IMR-90 (cell line): ENCODE measurements at regions not wholly inside any gene's neighbourhood (a gene's known extent, or its start where the extent isn't known, plus 50 kb on each side); places are given as distances from the start of the nearest gene placed in this dataset.

Experiments
- ATAC-seq: fragments of 200-7000 bp; cut with Tn5 transposase; 2 replicates; pipeline ENCODE4 v1.9.1; 2020; ENCODE audit warnings: low read depth, mild to moderate bottlenecking, moderate library complexity
- BruUV-seq: library from RNA; stranded (reverse); fragments of 400-500 nt; replicated peaks from 2 replicates; lab custom pipeline; 2021; lab: Mats Ljungman, UMichigan
- CTCF ChIA-PET: fragments of 300-600 bp; formaldehyde crosslinking; extraction: SDS; loops from one replicate; lab custom pipeline; 2021; ENCODE audit warnings: antibody characterized with exemption; lab: Yijun Ruan, JAX
- POLR2A ChIA-PET: fragments of 300-600 bp; sonication (Branson Sonifier 250); formaldehyde crosslinking; loops from one replicate; lab custom pipeline; 2022; ENCODE audit warnings: antibody characterized with exemption; ENCODE audit not compliant: unreplicated experiment; lab: Charles Lee
- DNase-seq: peaks from one replicate; pipeline ENCODE4 v3.0.0; 2013
- H2AFZ ChIP-seq: replicated peaks from 2 replicates; pipeline ENCODE3; 2013; ENCODE audit warnings: low read length, mild to moderate bottlenecking; ENCODE audit not compliant: poor library complexity
- H2AK5ac ChIP-seq: 2 replicates; pipeline ENCODE4 v1.6.1; 2013; ENCODE audit warnings: low read depth, low read length, inconsistent platforms
- H2AK9ac ChIP-seq: replicated peaks from 2 replicates; pipeline ENCODE3; 2013; ENCODE audit warnings: mild to moderate bottlenecking, low read depth, low read length, moderate library complexity; ENCODE audit not compliant: poor library complexity
- H2BK120ac ChIP-seq: 2 replicates; pipeline ENCODE4 v1.6.1; 2013; ENCODE audit warnings: low read depth, low read length, inconsistent platforms
- H2BK15ac ChIP-seq: 3 replicates; pipeline ENCODE4 v1.6.1; 2013; ENCODE audit warnings: low read depth, low read length, inconsistent platforms
- H2BK20ac ChIP-seq: 2 replicates; pipeline ENCODE4 v1.6.1; 2013; ENCODE audit warnings: low read depth, mild to moderate bottlenecking, inconsistent platforms, low read length, moderate library complexity
- H2BK5ac ChIP-seq: 2 replicates; pipeline ENCODE4 v1.6.1; 2013; ENCODE audit warnings: mild to moderate bottlenecking, low read depth, low read length, inconsistent platforms; ENCODE audit not compliant: poor library complexity, severe bottlenecking
- H3K14ac ChIP-seq: replicated peaks from 2 replicates; pipeline ENCODE4 v1.6.1; 2013; ENCODE audit warnings: low read depth, low read length, inconsistent platforms
- H3K18ac ChIP-seq: 2 replicates; pipeline ENCODE4 v1.6.1; 2013; ENCODE audit warnings: low read depth, low read length, control low read depth
- H3K23ac ChIP-seq: 2 replicates; pipeline ENCODE4 v1.6.1; 2013; ENCODE audit warnings: low read depth, low read length, inconsistent platforms
- H3K27ac ChIP-seq: 2 replicates; pipeline ENCODE4 v1.5.1; 2013; ENCODE audit warnings: mild to moderate bottlenecking, control low read depth, low read length; ENCODE audit not compliant: insufficient read depth
- H3K27me3 ChIP-seq: 2 replicates; pipeline ENCODE4 v1.6.1; 2013; ENCODE audit warnings: low read length; ENCODE audit not compliant: control insufficient read depth, insufficient read depth
- H3K36me3 ChIP-seq: 2 replicates; pipeline ENCODE4 v1.6.1; 2013; ENCODE audit warnings: low read length, mixed read lengths; ENCODE audit not compliant: control insufficient read depth, insufficient read depth
- H3K4ac ChIP-seq: 2 replicates; pipeline ENCODE4 v1.6.1; 2013; ENCODE audit warnings: low read depth, low read length, inconsistent platforms
- H3K4me1 ChIP-seq: 2 replicates; pipeline ENCODE4 v1.6.1; 2013; ENCODE audit warnings: low read length, mixed read lengths; ENCODE audit not compliant: control insufficient read depth, insufficient read depth
- H3K4me2 ChIP-seq: 2 replicates; pipeline ENCODE4 v1.6.1; 2013; ENCODE audit warnings: low read depth, mild to moderate bottlenecking, control low read depth, low read length, moderate library complexity
- H3K4me3 ChIP-seq: 2 replicates; pipeline ENCODE4 v1.5.1; 2013; ENCODE audit warnings: low read depth, mild to moderate bottlenecking, control low read depth, low read length, moderate library complexity; ENCODE audit not compliant: insufficient read depth
- H3K56ac ChIP-seq: 2 replicates; pipeline ENCODE4 v1.6.1; 2013; ENCODE audit warnings: low read length, inconsistent platforms; ENCODE audit not compliant: insufficient read depth; ENCODE audit errors: extremely low read depth
- H3K79me1 ChIP-seq, 2 experiments: 2 replicates each; pipeline ENCODE4 v1.6.1; 2013; ENCODE audit warnings: low read length in 2 of 2, inconsistent platforms in 1 of 2, low read depth in 1 of 2
- H3K9ac ChIP-seq: 2 replicates; pipeline ENCODE4 v1.6.1; 2013; ENCODE audit warnings: low read depth, low read length, control low read depth
- H3K9me1 ChIP-seq: 2 replicates; pipeline ENCODE4 v1.6.1; 2013; ENCODE audit warnings: low read length, inconsistent platforms; ENCODE audit not compliant: insufficient read depth
- H3K9me3 ChIP-seq: 2 replicates; pipeline ENCODE4 v1.6.1; 2013; ENCODE audit warnings: low read length; ENCODE audit not compliant: control insufficient read depth, insufficient read depth
- H4K20me1 ChIP-seq: 2 replicates; pipeline ENCODE4 v1.6.1; 2013; ENCODE audit warnings: low read length, inconsistent platforms; ENCODE audit not compliant: insufficient read depth
- H4K5ac ChIP-seq: 2 replicates; pipeline ENCODE4 v1.6.1; 2013; ENCODE audit warnings: mild to moderate bottlenecking, low read depth, low read length, control low read depth
- H4K8ac ChIP-seq, 2 experiments: 2 replicates each; pipeline ENCODE4 v1.6.1; 2013; ENCODE audit warnings: low read depth in 2 of 2, low read length in 2 of 2, control low read depth in 1 of 2, inconsistent platforms in 1 of 2
- H4K91ac ChIP-seq: 2 replicates; pipeline ENCODE4 v1.6.1; 2013; ENCODE audit warnings: low read depth, low read length, inconsistent platforms; ENCODE audit not compliant: insufficient read depth
- BHLHE40 ChIP-seq: fragments of 150-350 bp; IDR thresholded peaks from 2 replicates; pipeline ENCODE4 v1.6.1; 2016; ENCODE audit warnings: mild to moderate bottlenecking, low read depth, low read length
- CEBPB ChIP-seq: IDR thresholded peaks from 2 replicates; pipeline ENCODE4 v1.6.1; 2012; ENCODE audit warnings: low read depth, low read length, improper control_type of control experiment
- CHD1 ChIP-seq: IDR thresholded peaks from 2 replicates; pipeline ENCODE4 v1.6.1; 2012; ENCODE audit warnings: low read depth, low read length, improper control_type of control experiment
- CTCF ChIP-seq: conservative IDR thresholded peaks from 2 replicates; pipeline ENCODE4 v1.5.1; 2012; ENCODE audit warnings: mild to moderate bottlenecking, low read depth, low read length, improper control_type of control experiment
- ELK1 ChIP-seq: fragments of 150-350 bp; IDR thresholded peaks from 2 replicates; pipeline ENCODE4 v1.6.1; 2016; ENCODE audit warnings: low read depth, mild to moderate bottlenecking, low read length, moderate library complexity, borderline replicate concordance
- FOS ChIP-seq: fragments of 150-350 bp; IDR thresholded peaks from 2 replicates; pipeline ENCODE4 v1.6.1; 2016; ENCODE audit warnings: low read depth, low read length
- MAFK ChIP-seq: IDR thresholded peaks from 2 replicates; pipeline ENCODE4 v1.6.1; 2012; ENCODE audit warnings: low read depth, low read length, improper control_type of control experiment
- MXI1 ChIP-seq: IDR thresholded peaks from 2 replicates; pipeline ENCODE4 v1.6.1; 2012; ENCODE audit warnings: low read depth, mild to moderate bottlenecking, low read length, moderate library complexity, borderline replicate concordance
- NFE2L2 ChIP-seq: fragments of 150-350 bp; IDR thresholded peaks from 2 replicates; pipeline ENCODE4 v1.6.1; 2016; ENCODE audit warnings: low read depth, mild to moderate bottlenecking, low read length
- POLR2A ChIP-seq: IDR thresholded peaks from 2 replicates; pipeline ENCODE4 v1.6.1; 2012; ENCODE audit warnings: mild to moderate bottlenecking, low read depth, low read length
- RAD21 ChIP-seq: IDR thresholded peaks from 2 replicates; pipeline ENCODE4 v1.6.1; 2012; ENCODE audit warnings: low read length, improper control_type of control experiment
- RCOR1 ChIP-seq: IDR thresholded peaks from 2 replicates; pipeline ENCODE4 v1.6.1; 2012; ENCODE audit warnings: mild to moderate bottlenecking, low read length, improper control_type of control experiment; ENCODE audit not compliant: insufficient replicate concordance
- RFX5 ChIP-seq: IDR thresholded peaks from 2 replicates; pipeline ENCODE4 v1.8.0; 2012; ENCODE audit warnings: low read depth, mild to moderate bottlenecking, low read length, moderate library complexity
- SMC3 ChIP-seq: fragments of 150-350 bp; IDR thresholded peaks from 2 replicates; pipeline ENCODE4 v1.6.1; 2016; ENCODE audit warnings: low read depth, mild to moderate bottlenecking, antibody characterized with exemption, low read length, moderate library complexity
- USF2 ChIP-seq: fragments of 150-350 bp; IDR thresholded peaks from 2 replicates; pipeline ENCODE4 v1.6.1; 2017; ENCODE audit warnings: mild to moderate bottlenecking, antibody characterized with exemption, low read length, low read depth
- WGBS, 2 experiments: methylation state at CpG; one replicate each; pipeline versions ENCODE4 v1.1.5 to v1.1.7; 2013; ENCODE audit warnings: missing lambda C conversion rate in 2 of 2; ENCODE audit not compliant: insufficient read length in 1 of 2; ENCODE audit errors: extremely low coverage in 2 of 2; 5-methylcytosine and 5-hydroxymethylcytosine counted together
- dilution Hi-C: fragments of 300-500 bp; cut with HindIII; formaldehyde crosslinking; loops from one replicate; pipeline ENCODE4 v1.14.3; 2018; ENCODE audit warnings: low sequenced_read_pairs; ENCODE audit not compliant: unreplicated experiment
- in situ Hi-C: fragments of 300-500 bp; cut with MboI; formaldehyde crosslinking; loops from 3 replicates; pipeline ENCODE4 v1.14.3; 2019; ENCODE audit warnings: low sequenced_read_pairs, inconsistent platforms, mixed read lengths
- intact Hi-C: fragments of 100-400 bp; cut with micrococcal nuclease; formaldehyde crosslinking; loops from 2 replicates; pipeline ENCODE4 v1.10.0; 2022

GRCh38 chr6:130537447-130537846 lies 171.6 kb downstream of the TMEM200A start:
- no peak overlapping the region for H3K14ac ChIP-seq
- no peak overlapping the region for H3K4ac ChIP-seq
- no peaks in the 10 kb centered on the region for H3K36me3 ChIP-seq
- H4K5ac ChIP-seq, result no peak overlapping the region
- no peak overlapping the region for H2BK15ac ChIP-seq
- H3K56ac ChIP-seq, result no peak overlapping the region
- no peaks in the 10 kb centered on the region for H3K27me3 ChIP-seq
- no peaks in the 10 kb centered on the region for H3K9me1 ChIP-seq
- no peak overlapping the region for H4K91ac ChIP-seq
- no peak for DNase-seq
- dilution Hi-C loops (no loop called here), intact Hi-C loops (no loop called here), in situ Hi-C loops (no loop called here)
- H3K9me3 ChIP-seq, result peaks cover 4% of the 10 kb centered on the region
- no peak overlapping the region for H3K18ac ChIP-seq
- H3K4me1 ChIP-seq, result no peaks in the 10 kb centered on the region
- H4K8ac ChIP-seq, result no peak overlapping the region
- no peak overlapping the region for H3K4me3 ChIP-seq
- CTCF ChIA-PET, result no interaction called here
- H3K9ac ChIP-seq, result no peak overlapping the region
- H3K27ac ChIP-seq, result no peak overlapping the region
- no peak for ATAC-seq
- no peak overlapping the region for H2BK120ac ChIP-seq
- H2AK5ac ChIP-seq, result no peak overlapping the region
- WGBS, 2 experiments, result 60% methylated on average over 1 of the region's 1 CpG; no CpG with 5 or more reads in 1 of the 2 experiments
- no peak overlapping the region for H2BK20ac ChIP-seq
- H2BK5ac ChIP-seq, result no peak overlapping the region
- H3K4me2 ChIP-seq, result no peak overlapping the region
- no peaks in the 10 kb centered on the region for H3K79me1 ChIP-seq
- H4K20me1 ChIP-seq, result no peaks in the 10 kb centered on the region
- no peak for TF ChIP-seq FOS
- no peak for TF ChIP-seq CEBPB
- no peak for TF ChIP-seq CHD1
- no peak for TF ChIP-seq RCOR1
- TF ChIP-seq RAD21, result no peak
- TF ChIP-seq USF2, result no peak
- TF ChIP-seq ELK1, result no peak
- TF ChIP-seq RFX5, result no peak
- TF ChIP-seq SMC3, result no peak
- TF ChIP-seq MAFK, result no peak
- TF ChIP-seq MXI1, result no peak
- no peak for TF ChIP-seq CTCF
- no peak for TF ChIP-seq NFE2L2
- TF ChIP-seq POLR2A, result no peak
- no peak for TF ChIP-seq BHLHE40
- no TSS peak for BruUV-seq
- POLR2A ChIA-PET, result no interaction called here
- peak overlapping the region; percentile 72 for H2AK9ac ChIP-seq
- H2AFZ ChIP-seq, result no peak overlapping the region
- H3K23ac ChIP-seq, result no peak overlapping the region
